HCT116 (cell line): ENCODE measurements at regions not wholly inside any gene's neighbourhood (a gene's known extent, or its start where the extent isn't known, plus 50 kb on each side); places are given as distances from the start of the nearest gene placed in this dataset.

Experiments used
- CTCF ChIP-seq, 3 experiments: fragments of 200-600 bp in 1 of 3; sonication (generic) in 1 of 3; IDR thresholded peaks in 2 of 3; conservative IDR thresholded peaks in 1 of 3; 2 replicates each; pipeline ENCODE4 v1.5.1; 2012 to 2017; ENCODE audit warnings: low read depth in 2 of 3, low read length in 2 of 3, antibody characterized with exemption in 1 of 3, borderline replicate concordance in 1 of 3, control low read depth in 1 of 3, mild to moderate bottlenecking in 1 of 3, mixed read lengths in 1 of 3, mixed run types in 1 of 3, moderate library complexity in 1 of 3; ENCODE audit not compliant: insufficient read depth in 1 of 3
- POLR2A ChIP-seq: IDR thresholded peaks from 2 replicates; pipeline ENCODE4 v1.7.0; 2011; ENCODE audit warnings: borderline replicate concordance; ENCODE audit not compliant: insufficient read depth, insufficient read length; ENCODE audit errors: extremely low read depth
- POLR2AphosphoS5 ChIP-seq: IDR thresholded peaks from 2 replicates; pipeline ENCODE4 v1.6.1; 2011; ENCODE audit warnings: mild to moderate bottlenecking, low read depth, low read length, moderate library complexity
- SP1 ChIP-seq: IDR thresholded peaks from 2 replicates; pipeline ENCODE4 v1.6.1; 2012; ENCODE audit warnings: low read depth
- TF ChIP-seq, protein P1 (sequence below): IDR thresholded peaks from 2 replicates; pipeline ENCODE4 v1.6.1; 2012

DNA sequence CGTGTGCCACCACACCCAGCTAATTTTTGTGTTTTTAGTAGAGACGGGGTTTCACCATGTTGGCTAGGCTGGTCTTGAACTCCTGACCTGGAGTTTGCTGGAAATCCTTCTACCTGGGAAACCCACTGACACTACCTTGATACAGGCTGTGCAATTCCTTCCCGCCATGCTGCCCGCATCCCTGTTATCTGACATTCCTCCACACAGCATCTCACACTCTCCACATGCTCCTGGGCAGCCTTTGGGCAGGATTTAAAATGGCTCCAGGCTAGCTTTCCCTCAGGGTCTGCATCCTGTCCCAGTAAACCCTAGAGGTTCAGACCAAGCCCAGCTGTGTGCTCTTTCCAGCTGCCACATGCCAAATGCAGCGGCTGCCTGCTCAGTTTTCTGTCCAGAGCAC is 319.5 kb upstream of the CXCR4 start:
- TF ChIP-seq, protein P1, sequence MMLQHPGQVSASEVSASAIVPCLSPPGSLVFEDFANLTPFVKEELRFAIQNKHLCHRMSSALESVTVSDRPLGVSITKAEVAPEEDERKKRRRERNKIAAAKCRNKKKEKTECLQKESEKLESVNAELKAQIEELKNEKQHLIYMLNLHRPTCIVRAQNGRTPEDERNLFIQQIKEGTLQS: no peak
- TF ChIP-seq CTCF (IDR thresholded peaks at IDR 0.05 in 2 of 3, conservative IDR thresholded peaks at IDR 0.05 in 1 of 3; ENCODE audit: borderline replicate concordance in 1 of 3, insufficient read depth in 1 of 3, low read depth in 2 of 3, low read length in 2 of 3) (no peak), POLR2AphosphoS5 (no peak), POLR2A (no peak), SP1 (no peak)
